ENCODE measurements at regions not wholly inside any gene's neighbourhood (a gene's known extent, or its start where the extent isn't known, plus 50 kb on each side); places are given as distances from the start of the nearest gene placed in this dataset.

DNA sequence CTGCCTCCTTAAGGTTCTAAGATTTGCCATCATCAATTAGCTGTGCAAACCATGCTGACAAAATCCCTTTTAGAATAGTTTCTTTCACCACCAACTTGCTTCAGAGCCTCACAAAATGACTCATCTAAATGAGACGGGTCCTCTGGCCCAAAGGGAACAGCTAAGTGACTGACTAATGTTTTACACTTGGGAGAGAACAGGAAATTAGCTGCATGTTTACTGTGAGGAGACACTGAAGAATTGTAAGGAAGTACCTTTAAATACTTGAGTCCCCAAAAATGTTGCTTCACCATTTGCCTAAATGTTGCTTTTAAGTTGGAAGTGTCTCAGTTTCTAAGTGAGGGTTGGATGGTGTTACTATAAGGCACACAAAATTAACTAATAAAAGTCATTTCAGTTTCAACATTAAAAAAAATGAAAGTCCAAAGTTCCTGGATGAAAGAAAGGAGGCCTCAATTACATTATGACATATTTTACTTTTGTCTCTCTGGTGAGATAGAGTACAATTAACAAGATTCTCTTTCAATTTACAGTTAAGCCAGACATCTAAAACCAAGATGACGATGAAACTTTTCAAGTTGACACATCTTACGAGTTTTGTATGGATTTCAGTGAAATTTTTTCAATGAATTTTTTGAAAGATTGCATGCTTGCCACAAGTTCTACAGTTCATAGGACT is 229.1 kb upstream of the FN1 start:
- TF ChIP-seq, protein P1, sequence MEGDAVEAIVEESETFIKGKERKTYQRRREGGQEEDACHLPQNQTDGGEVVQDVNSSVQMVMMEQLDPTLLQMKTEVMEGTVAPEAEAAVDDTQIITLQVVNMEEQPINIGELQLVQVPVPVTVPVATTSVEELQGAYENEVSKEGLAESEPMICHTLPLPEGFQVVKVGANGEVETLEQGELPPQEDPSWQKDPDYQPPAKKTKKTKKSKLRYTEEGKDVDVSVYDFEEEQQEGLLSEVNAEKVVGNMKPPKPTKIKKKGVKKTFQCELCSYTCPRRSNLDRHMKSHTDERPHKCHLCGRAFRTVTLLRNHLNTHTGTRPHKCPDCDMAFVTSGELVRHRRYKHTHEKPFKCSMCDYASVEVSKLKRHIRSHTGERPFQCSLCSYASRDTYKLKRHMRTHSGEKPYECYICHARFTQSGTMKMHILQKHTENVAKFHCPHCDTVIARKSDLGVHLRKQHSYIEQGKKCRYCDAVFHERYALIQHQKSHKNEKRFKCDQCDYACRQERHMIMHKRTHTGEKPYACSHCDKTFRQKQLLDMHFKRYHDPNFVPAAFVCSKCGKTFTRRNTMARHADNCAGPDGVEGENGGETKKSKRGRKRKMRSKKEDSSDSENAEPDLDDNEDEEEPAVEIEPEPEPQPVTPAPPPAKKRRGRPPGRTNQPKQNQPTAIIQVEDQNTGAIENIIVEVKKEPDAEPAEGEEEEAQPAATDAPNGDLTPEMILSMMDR (IDR thresholded peaks at IDR 0.05; ENCODE audit: insufficient read depth, low read depth, low read length, missing control alignments), result no peak
- DNase-seq (ENCODE audit: low read depth), result peak; percentile 55

DNA sequence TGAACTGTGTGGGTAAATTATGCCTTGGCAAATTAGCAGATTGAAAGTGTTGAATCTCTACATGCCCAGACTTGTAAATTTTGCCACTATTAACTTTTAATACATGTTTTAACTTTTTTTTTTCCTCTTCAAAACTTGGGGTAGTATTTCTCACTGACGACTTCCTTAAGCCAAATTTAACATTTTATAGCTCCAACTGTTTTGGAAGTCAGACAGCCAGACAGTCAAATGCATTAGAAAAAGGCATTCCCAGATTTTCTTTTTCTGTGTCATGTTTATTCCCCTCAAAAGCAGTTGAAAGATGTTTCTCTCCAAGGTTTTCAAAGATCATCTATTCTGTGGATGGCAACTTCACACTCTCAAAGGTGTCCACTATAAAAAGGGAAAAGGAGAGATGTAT is 226.8 kb upstream of the FN1 start:
- no peak overlapping the region for H3K4me3 ChIP-seq (ENCODE audit: low read depth, low read length)
- DNase-seq (ENCODE audit: low read depth), result no peak
- TF ChIP-seq, protein P1 (IDR thresholded peaks at IDR 0.05; ENCODE audit: insufficient read depth, low read depth, low read length, missing control alignments), result no peak

More for the DNA sequence above, 229.1 kb upstream of the FN1 start:
- H3K4me3 ChIP-seq (ENCODE audit: low read depth, low read length), result no peak overlapping the region

DNA sequence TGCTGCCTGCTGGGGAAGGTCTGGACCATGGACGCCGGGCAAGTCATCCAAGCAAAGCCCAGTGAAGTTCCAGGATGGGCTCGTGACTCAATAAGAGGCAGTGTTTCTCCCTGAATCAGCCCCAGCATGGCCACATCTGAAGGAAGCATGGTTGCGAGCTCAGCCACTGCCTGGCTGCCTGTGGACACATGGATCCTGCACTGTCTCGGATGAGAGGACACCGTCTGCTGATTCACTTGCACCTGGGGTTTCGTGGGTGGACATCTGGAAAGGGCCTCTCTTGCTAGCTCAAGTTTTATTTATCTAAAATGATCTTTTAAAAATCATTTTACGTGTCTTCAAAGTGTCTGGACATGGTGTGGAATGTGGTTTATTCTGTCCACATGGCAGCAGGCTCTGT is 224.8 kb upstream of the FN1 start:
- TF ChIP-seq, protein P1 (IDR thresholded peaks at IDR 0.05; ENCODE audit: insufficient read depth, low read depth, low read length, missing control alignments), result no peak
- no peak overlapping the region for H3K4me3 ChIP-seq (ENCODE audit: low read depth, low read length)
- DNase-seq (ENCODE audit: low read depth), result no peak

DNA sequence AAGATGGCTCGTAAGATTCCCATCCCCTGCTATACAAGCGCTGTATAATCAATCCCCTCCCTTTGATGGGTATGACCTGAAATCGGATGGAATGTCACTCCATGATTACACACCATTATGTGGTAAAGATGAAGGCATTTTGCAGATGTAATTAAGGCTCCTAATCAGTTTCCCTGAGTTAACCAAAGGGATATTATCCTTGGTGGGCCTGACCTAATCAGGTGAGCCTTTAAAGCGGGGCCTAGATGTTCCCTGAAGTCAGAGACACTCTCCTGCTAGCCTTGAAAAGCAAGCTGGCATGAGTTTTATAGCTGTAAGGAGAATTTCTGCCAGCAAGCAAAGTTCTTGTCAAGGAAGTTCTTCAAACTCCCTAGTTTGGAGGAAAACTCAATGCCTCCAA is 223.8 kb upstream of the FN1 start:
- TF ChIP-seq, protein P1 (IDR thresholded peaks at IDR 0.05; ENCODE audit: insufficient read depth, low read depth, low read length, missing control alignments), result no peak
- no peak for DNase-seq (ENCODE audit: low read depth)
- no peak overlapping the region for H3K4me3 ChIP-seq (ENCODE audit: low read depth, low read length)

DNA sequence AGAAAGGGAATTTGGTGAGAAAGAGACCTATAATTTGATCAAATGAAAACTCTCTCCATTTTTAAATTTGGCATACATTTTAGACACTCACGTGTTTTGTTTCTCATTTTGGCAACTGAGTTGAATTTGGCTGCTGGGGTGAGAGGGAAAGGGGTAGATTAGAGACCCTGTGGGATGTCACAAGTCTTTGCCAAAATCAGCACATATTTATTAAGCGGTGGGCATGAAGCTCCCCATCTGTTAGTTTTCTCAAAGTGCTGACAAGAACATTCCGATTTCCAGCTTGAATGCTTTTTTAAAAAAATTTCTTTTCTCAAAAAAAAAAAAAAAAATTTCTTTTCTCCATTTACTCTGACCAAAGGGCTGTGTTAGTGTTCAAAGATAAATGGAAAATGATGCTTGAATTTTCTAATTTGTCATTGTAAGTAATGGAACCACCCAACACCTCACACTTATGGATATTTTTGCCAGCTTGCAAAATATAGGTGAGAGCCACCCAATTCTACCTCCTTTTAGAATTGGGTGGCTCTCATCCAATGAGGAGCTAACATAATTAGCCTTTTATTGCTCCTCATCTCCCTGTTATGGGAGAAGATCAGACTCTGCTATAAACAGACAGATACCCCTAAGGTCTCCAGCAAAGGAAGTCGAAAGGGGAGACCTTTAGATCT is 222.9 kb upstream of the FN1 start:
- H3K4me3 ChIP-seq (ENCODE audit: low read depth, low read length), result no peak overlapping the region
- TF ChIP-seq, protein P1 (IDR thresholded peaks at IDR 0.05; ENCODE audit: insufficient read depth, low read depth, low read length, missing control alignments), result no peak
- no peak for DNase-seq (ENCODE audit: low read depth)

DNA sequence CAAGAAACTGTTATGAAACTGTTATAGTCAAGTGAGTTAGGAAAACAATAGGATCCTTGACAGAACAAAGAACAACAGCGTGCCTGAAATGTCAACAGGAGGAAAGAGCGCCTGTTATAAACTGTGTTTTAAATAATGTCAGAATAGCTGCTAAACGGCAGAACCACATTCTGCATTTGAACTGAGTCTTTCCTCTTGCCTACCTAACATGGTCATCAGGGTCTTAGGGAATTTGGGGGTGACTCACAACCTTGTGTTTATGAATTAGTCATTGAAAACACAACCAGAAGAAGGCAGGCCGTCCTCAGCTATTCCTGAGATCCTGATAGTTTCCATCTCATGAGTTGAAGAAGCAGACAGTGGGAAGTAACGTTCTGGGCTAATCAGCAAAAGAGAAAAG is 222.0 kb upstream of the FN1 start:
- H3K4me3 ChIP-seq (ENCODE audit: low read depth, low read length), result no peak overlapping the region
- no peak for DNase-seq (ENCODE audit: low read depth)
- TF ChIP-seq, protein P1 (IDR thresholded peaks at IDR 0.05; ENCODE audit: insufficient read depth, low read depth, low read length, missing control alignments), result no peak

All from GM12865 (cell line).